Stomach (tissue), 8 donors: ENCODE measurements at regions not wholly inside any gene's neighbourhood (a gene's known extent, or its start where the extent isn't known, plus 50 kb on each side); places are given as distances from the start of the nearest gene placed in this dataset.

Experiments used
- DNase-seq, 2 donors: peaks; one replicate each; pipeline versions ENCODE4 v3.0.0 to v3.0.0-alpha.2; 2013 to 2019
- H3K27ac ChIP-seq, 5 donors: fragments of 200-600 bp in 4 of 5; sonication (generic) in 4 of 5; one replicate each; pipeline ENCODE4 v1.5.1; 2013 to 2019; ENCODE audit warnings: mild to moderate bottlenecking in 1 of 5, moderate library complexity in 1 of 5
- H3K27me3 ChIP-seq, 3 donors: fragments of 200-600 bp; sonication (generic); one replicate each; pipeline ENCODE4 v1.5.1; 2017 to 2019; ENCODE audit warnings: mixed run types in 1 of 3
- H3K36me3 ChIP-seq, 4 donors: fragments of 200-600 bp; sonication (generic); 1 replicate in 3 of 4; 2 replicates in 1 of 4; pipeline ENCODE4 v1.5.1; 2016 to 2019
- H3K4me1 ChIP-seq, 4 donors: fragments of 200-600 bp; sonication (generic); one replicate each; pipeline ENCODE4 v1.5.1; 2016 to 2019
- H3K4me3 ChIP-seq, 4 donors: fragments of 200-600 bp; sonication (generic) in 3 of 4; one replicate each; pipeline ENCODE4 v1.5.1; 2016 to 2019; ENCODE audit warnings: mild to moderate bottlenecking in 1 of 4
- H3K9me3 ChIP-seq, 4 donors: fragments of 200-600 bp; sonication (generic); one replicate each; pipeline ENCODE4 v1.5.1; 2016 to 2019
- EP300 ChIP-seq: sonication (generic); formaldehyde crosslinking; IDR thresholded peaks from one replicate; pipeline ENCODE4 v1.6.1; 2017; ENCODE audit warnings: antibody characterized with exemption
- POLR2A ChIP-seq, 4 donors: fragments of 450-650 bp; IDR thresholded peaks; one replicate each; pipeline ENCODE4 v1.6.1; 2016; ENCODE audit warnings: antibody characterized with exemption in 4 of 4, control low read depth in 2 of 4, mild to moderate bottlenecking in 1 of 4, moderate library complexity in 1 of 4
- POLR2AphosphoS5 ChIP-seq, 3 donors: sonication (generic); formaldehyde crosslinking; IDR thresholded peaks; one replicate each; pipeline ENCODE4 v1.6.1; 2016; ENCODE audit warnings: antibody characterized with exemption in 3 of 3
- WGBS, 5 donors: extraction: QIAGEN DNeasy Blood & Tissue Kit in 3 of 5; methylation state at CpG; one replicate each; pipeline versions ENCODE4 v1.1.5 to v1.1.7; 2013 to 2018; 5-methylcytosine and 5-hydroxymethylcytosine counted together
- intact Hi-C: fragments of 100-400 bp; cut with DNase I; formaldehyde crosslinking; loops from one replicate; pipeline ENCODE4 v1.15.1; 2023; ENCODE audit warnings: low total_unique reads
- TF ChIP-seq, protein P1 (sequence below), 7 experiments: fragments of 450-650 bp in 4 of 7; fragments of 200-600 bp in 3 of 7; sonication (generic) in 3 of 7; IDR thresholded peaks; one replicate each; pipeline ENCODE4 v1.5.1; 2016 to 2019; ENCODE audit warnings: antibody characterized with exemption in 7 of 7, control low read depth in 2 of 7, mild to moderate bottlenecking in 1 of 7
- donor health status: healthy with polysubstance abuse.
- donor health status: Bipolar disorder and iron deficiency.
- donor health status: healthy.

DNA sequence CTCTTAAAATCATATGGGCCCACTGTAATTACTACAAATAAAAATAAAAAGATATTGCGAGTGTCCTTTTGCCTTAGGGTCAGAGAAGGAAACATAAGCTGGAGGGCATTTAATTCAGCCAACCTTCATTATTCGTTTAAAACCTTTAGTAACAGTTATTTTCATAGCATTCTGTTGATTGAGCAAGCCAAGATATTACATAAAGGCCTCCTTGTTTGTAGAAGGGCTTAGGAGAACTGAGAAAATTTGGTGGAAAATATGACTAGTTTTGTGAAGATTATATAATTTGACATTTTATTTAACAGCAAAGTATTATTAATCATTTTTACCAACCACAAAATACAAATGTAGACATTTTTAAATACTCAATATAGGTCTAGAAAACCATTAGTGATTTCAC, 62.2 kb downstream of the COX7C start:
- TF ChIP-seq, protein P1, sequence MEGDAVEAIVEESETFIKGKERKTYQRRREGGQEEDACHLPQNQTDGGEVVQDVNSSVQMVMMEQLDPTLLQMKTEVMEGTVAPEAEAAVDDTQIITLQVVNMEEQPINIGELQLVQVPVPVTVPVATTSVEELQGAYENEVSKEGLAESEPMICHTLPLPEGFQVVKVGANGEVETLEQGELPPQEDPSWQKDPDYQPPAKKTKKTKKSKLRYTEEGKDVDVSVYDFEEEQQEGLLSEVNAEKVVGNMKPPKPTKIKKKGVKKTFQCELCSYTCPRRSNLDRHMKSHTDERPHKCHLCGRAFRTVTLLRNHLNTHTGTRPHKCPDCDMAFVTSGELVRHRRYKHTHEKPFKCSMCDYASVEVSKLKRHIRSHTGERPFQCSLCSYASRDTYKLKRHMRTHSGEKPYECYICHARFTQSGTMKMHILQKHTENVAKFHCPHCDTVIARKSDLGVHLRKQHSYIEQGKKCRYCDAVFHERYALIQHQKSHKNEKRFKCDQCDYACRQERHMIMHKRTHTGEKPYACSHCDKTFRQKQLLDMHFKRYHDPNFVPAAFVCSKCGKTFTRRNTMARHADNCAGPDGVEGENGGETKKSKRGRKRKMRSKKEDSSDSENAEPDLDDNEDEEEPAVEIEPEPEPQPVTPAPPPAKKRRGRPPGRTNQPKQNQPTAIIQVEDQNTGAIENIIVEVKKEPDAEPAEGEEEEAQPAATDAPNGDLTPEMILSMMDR (IDR thresholded peaks at IDR 0.05): no peak
- no peak for TF ChIP-seq POLR2AphosphoS5 (IDR thresholded peaks at IDR 0.05)
- no peak for TF ChIP-seq POLR2A (IDR thresholded peaks at IDR 0.05)
- no peak for TF ChIP-seq EP300
- H3K27me3 ChIP-seq: no peaks in the 10 kb centered on the region
- no peak for DNase-seq

DNA sequence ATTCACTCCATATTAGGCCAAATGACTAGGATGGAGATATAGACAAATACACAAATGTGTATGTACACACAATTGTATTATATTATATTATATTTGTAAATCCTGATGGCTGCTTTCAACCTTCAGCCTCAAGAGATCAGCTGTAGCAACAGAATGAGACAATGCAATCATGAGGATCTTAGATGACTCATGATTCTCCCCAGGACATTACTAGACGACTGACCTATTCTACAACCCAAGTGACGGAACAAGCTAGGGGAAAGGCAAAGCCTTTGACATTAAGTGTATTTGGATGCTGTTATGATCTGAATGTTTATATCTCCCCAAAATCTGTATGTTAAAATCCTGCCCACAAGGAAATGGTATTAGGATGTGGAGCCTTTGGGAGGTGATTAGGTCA, 66.5 kb downstream of the COX7C start:
- no peaks in the 10 kb centered on the region for H3K9me3 ChIP-seq
- H3K4me3 ChIP-seq: no peak overlapping the region
- H3K4me1 ChIP-seq: peaks cover 0 to 8% (median 2%) of the 10 kb centered on the region in 4 donors
- no peak overlapping the region for H3K27ac ChIP-seq
- DNase-seq: no peak
- TF ChIP-seq EP300: no peak
- no peak for TF ChIP-seq POLR2A (IDR thresholded peaks at IDR 0.05)
- no peak for TF ChIP-seq POLR2AphosphoS5 (IDR thresholded peaks at IDR 0.05)
- TF ChIP-seq, protein P1 (IDR thresholded peaks at IDR 0.05): no peak
- WGBS, 5 donors: 78 to 88% (median 78%) methylated on average over 2 of the region's 2 CpGs
- intact Hi-C loops: no loop called here
- H3K27me3 ChIP-seq: no peaks in the 10 kb centered on the region
- no peaks in the 10 kb centered on the region for H3K36me3 ChIP-seq

More for the DNA sequence above, 62.2 kb downstream of the COX7C start:
- Histone ChIP-seq H3K36me3 (no peaks in the 10 kb centered on the region), H3K9me3 (no peaks in the 10 kb centered on the region), H3K4me3 (no peak overlapping the region), H3K4me1 (peaks cover 0 to 8% (median 2%) of the 10 kb centered on the region in 4 donors), H3K27ac (no peak overlapping the region)
- intact Hi-C loops: no loop called here
- 41 to 65% (median 56%) methylated on average over 2 of the region's 2 CpGs for WGBS, 5 donors

DNA sequence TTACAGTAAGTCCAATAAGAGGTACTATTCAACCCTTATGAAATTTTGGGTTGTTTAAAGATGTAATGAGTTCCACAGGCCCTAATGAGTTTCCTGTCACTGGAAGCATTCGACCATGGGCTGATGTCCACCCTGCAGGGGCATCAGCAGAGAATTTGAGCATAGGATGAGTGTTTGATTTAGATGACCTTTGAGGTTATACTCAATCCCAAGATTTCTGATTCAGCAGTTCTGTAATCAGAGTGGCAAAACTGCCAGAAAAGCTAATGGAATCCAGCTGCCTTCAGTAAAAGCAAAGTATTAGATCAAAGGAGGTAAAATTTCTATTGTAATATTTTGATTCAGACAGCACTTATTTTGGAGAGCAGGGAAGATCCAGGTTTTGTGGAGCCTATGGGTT, 68.3 kb downstream of the COX7C start:
- no peak for DNase-seq
- no peaks in the 10 kb centered on the region for H3K4me1 ChIP-seq
- H3K27me3 ChIP-seq: no peaks in the 10 kb centered on the region
- no peak for TF ChIP-seq POLR2AphosphoS5 (IDR thresholded peaks at IDR 0.05)
- TF ChIP-seq, protein P1 (IDR thresholded peaks at IDR 0.05): no peak
- TF ChIP-seq EP300: no peak
- TF ChIP-seq POLR2A (IDR thresholded peaks at IDR 0.05): no peak
- no peaks in the 10 kb centered on the region for H3K36me3 ChIP-seq
- no peaks in the 10 kb centered on the region for H3K9me3 ChIP-seq
- intact Hi-C loops: no loop called here
- 8 to 40% (median 27%) methylated on average over 1 of the region's 1 CpG for WGBS, 5 donors
- no peak overlapping the region for H3K27ac ChIP-seq
- no peak overlapping the region for H3K4me3 ChIP-seq

DNA sequence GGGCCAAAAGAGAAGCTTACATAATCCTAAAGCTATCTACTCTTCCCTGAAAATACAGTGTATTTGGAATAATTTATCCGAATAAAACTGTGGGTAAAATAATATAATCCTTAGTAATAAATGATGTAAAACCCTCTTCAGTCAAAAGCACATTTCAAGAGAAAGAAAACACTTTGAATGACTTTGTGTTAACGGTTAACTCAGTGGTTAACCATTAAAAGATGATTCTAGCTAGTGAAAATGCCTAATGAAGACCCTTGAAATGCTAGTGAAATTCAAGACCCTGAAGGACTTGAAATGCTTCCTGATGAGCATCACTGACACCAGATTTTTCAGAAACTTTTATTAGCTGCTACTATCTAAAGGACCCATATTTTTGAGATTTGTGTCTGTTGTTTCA, 70.7 kb downstream of the COX7C start:
- intact Hi-C loops: no loop called here
- H3K27me3 ChIP-seq: no peaks in the 10 kb centered on the region
- H3K4me3 ChIP-seq: no peak overlapping the region
- no peaks in the 10 kb centered on the region for H3K9me3 ChIP-seq
- no peak for DNase-seq
- H3K4me1 ChIP-seq: no peaks in the 10 kb centered on the region
- H3K36me3 ChIP-seq: no peaks in the 10 kb centered on the region
- H3K27ac ChIP-seq: no peak overlapping the region
- TF ChIP-seq, protein P1 (IDR thresholded peaks at IDR 0.05): no peak
- no peak for TF ChIP-seq EP300
- no peak for TF ChIP-seq POLR2AphosphoS5 (IDR thresholded peaks at IDR 0.05)
- TF ChIP-seq POLR2A (IDR thresholded peaks at IDR 0.05): no peak
- WGBS, 5 donors: 58 to 74% (median 67%) methylated on average over 2 of the region's 2 CpGs
